NCI-H2029 treated with DMSO at 0.1 percent for 48 hours (cell line): ENCODE measurements at regions not wholly inside any gene's neighbourhood (a gene's known extent, or its start where the extent isn't known, plus 50 kb on each side); places are given as distances from the start of the nearest gene placed in this dataset.
A peak's percentile ranks its signal among the peaks of the same experiment; 100 is the strongest.
"Not testable (repeated sequence)": the region's sequence is repeated elsewhere in the genome, so short reads cannot be mapped to it uniquely, and the experiment has no call there.

Experiments used
- DNase-seq: peaks from one replicate; lab custom pipeline; 2025; lab: John Stamatoyannopoulos, UW

- no peak for DNase-seq
Measured at GRCh38 chr16:65837464-65837863, 529.0 kb upstream of the CDH5 start.

GRCh38 chr16:65834688-65835087, 531.8 kb upstream of the CDH5 start:
- DNase-seq = no peak

GRCh38 chr16:65833171-65833871, 533.2 kb upstream of the CDH5 start:
- no peak for DNase-seq

GRCh38 chr16:65832679-65833078, 533.8 kb upstream of the CDH5 start:
- no peak for DNase-seq

GRCh38 chr16:65831903-65832666, 534.4 kb upstream of the CDH5 start:
- no peak for DNase-seq

- no peak for DNase-seq
Measured at GRCh38 chr16:65829076-65829475, 537.4 kb upstream of the CDH5 start.

- DNase-seq = no peak
Measured at GRCh38 chr16:65828296-65828695, 538.2 kb upstream of the CDH5 start.

- DNase-seq = no peak
Measured at GRCh38 chr16:65827231-65827630, 539.3 kb upstream of the CDH5 start.

- no peak for DNase-seq
Measured at GRCh38 chr16:65825191-65825856, 541.2 kb upstream of the CDH5 start.

- DNase-seq = no peak
Measured at GRCh38 chr16:65822148-65822547, 544.3 kb upstream of the CDH5 start.

GRCh38 chr16:65819136-65819898, 547.2 kb upstream of the CDH5 start:
- DNase-seq = no peak

- no peak for DNase-seq
Measured at GRCh38 chr16:65817799-65818198, 548.7 kb upstream of the CDH5 start.

GRCh38 chr16:65817066-65817465, 549.4 kb upstream of the CDH5 start:
- DNase-seq = no peak

GRCh38 chr16:65816556-65816955, 549.9 kb upstream of the CDH5 start:
- DNase-seq = no peak

GRCh38 chr16:65815707-65816106, 550.8 kb upstream of the CDH5 start:
- DNase-seq = no peak

- peak; percentile 74 for DNase-seq
Measured at GRCh38 chr16:65813879-65814278, 552.6 kb upstream of the CDH5 start.

- DNase-seq = peak; percentile 40
Measured at GRCh38 chr16:65809627-65810026, 556.9 kb upstream of the CDH5 start.

GRCh38 chr16:65808790-65809189, 557.7 kb upstream of the CDH5 start:
- DNase-seq = no peak

GRCh38 chr16:65807858-65808257, 558.6 kb upstream of the CDH5 start:
- no peak for DNase-seq

GRCh38 chr16:65805704-65806103, 560.8 kb upstream of the CDH5 start:
- not testable (repeated sequence) for DNase-seq

- DNase-seq = no peak
Measured at GRCh38 chr16:65796481-65796880, 570.0 kb upstream of the CDH5 start.

- DNase-seq = no peak
Measured at GRCh38 chr16:65794973-65795372, 571.5 kb upstream of the CDH5 start.
